Sigmoid colon (tissue), 6 donors: ENCODE measurements at regions not wholly inside any gene's neighbourhood (a gene's known extent, or its start where the extent isn't known, plus 50 kb on each side); places are given as distances from the start of the nearest gene placed in this dataset.
A peak's percentile ranks its signal among the peaks of the same experiment; 100 is the strongest.
"Not testable (repeated sequence)": the region's sequence is repeated elsewhere in the genome, so short reads cannot be mapped to it uniquely, and the experiment has no call there.

ENCODE experiments used
- DNase-seq: peaks from one replicate; pipeline ENCODE4 v3.0.0-alpha.2; 2019
- H3K27ac ChIP-seq, 4 donors: fragments of 200-600 bp; sonication (generic); one replicate each; pipeline ENCODE4 v1.5.1; 2016 to 2019; ENCODE audit warnings: mild to moderate bottlenecking in 1 of 4
- H3K27me3 ChIP-seq, 3 donors: fragments of 200-600 bp; sonication (generic); one replicate each; pipeline ENCODE4 v1.5.1; 2019; ENCODE audit warnings: mild to moderate bottlenecking in 1 of 3
- H3K36me3 ChIP-seq, 4 donors: fragments of 200-600 bp; sonication (generic); one replicate each; pipeline ENCODE4 v1.5.1; 2016 to 2019
- H3K4me1 ChIP-seq, 4 donors: fragments of 200-600 bp; sonication (generic); one replicate each; pipeline ENCODE4 v1.5.1; 2017 to 2019
- H3K4me3 ChIP-seq, 4 donors: fragments of 200-600 bp; sonication (generic); one replicate each; pipeline ENCODE4 v1.5.1; 2017 to 2019; ENCODE audit warnings: mild to moderate bottlenecking in 2 of 4, moderate library complexity in 1 of 4
- H3K9me3 ChIP-seq, 4 donors: fragments of 200-600 bp in 3 of 4; sonication (generic) in 3 of 4; one replicate each; pipeline versions ENCODE4 v1.5.1 to v1.6.1; 2013 to 2019
- CTCF ChIP-seq, 4 experiments: fragments of 450-650 bp in 3 of 4; fragments of 200-600 bp in 1 of 4; IDR thresholded peaks; one replicate each; pipeline ENCODE4 v1.5.1; 2016 to 2019; ENCODE audit warnings: antibody characterized with exemption in 4 of 4, mild to moderate bottlenecking in 3 of 4, moderate library complexity in 2 of 4
- EP300 ChIP-seq, 4 donors: sonication (generic); formaldehyde crosslinking; IDR thresholded peaks; one replicate each; pipeline ENCODE4 v1.6.1; 2017; ENCODE audit warnings: antibody characterized with exemption in 4 of 4
- POLR2A ChIP-seq, 2 donors: fragments of 450-650 bp; IDR thresholded peaks; one replicate each; pipeline ENCODE4 v1.6.1; 2016; ENCODE audit warnings: antibody characterized with exemption in 2 of 2, mild to moderate bottlenecking in 2 of 2, moderate library complexity in 2 of 2
- POLR2AphosphoS5 ChIP-seq, 4 donors: sonication (generic); formaldehyde crosslinking; IDR thresholded peaks; one replicate each; pipeline ENCODE4 v1.6.1; 2017; ENCODE audit warnings: antibody characterized with exemption in 4 of 4
- WGBS, 2 donors: extraction: QIAGEN DNeasy Blood & Tissue Kit; methylation state at CpG; one replicate each; pipeline ENCODE4 v1.1.7; 2013; 5-methylcytosine and 5-hydroxymethylcytosine counted together
- intact Hi-C: fragments of 100-400 bp; cut with DNase I; formaldehyde crosslinking; loops from one replicate; pipeline ENCODE4 v1.15.1; 2023
- donor health status: healthy with polysubstance abuse.
- donor health status: healthy.

GRCh38 chr19:34041925-34042521, 130.3 kb upstream of the LSM14A start:
- peak; percentile 69 for DNase-seq
- H3K27ac ChIP-seq: no peak overlapping the region
- H3K9me3 ChIP-seq: no peaks in the 10 kb centered on the region
- WGBS, 2 donors: 22 to 24% methylated on average over 15 of the region's 15 CpGs
- intact Hi-C loops: no loop called here
- TF ChIP-seq CTCF (IDR thresholded peaks at IDR 0.05): peak in 3 of 4 experiments; percentile 29 to 60 (median 39)
- TF ChIP-seq EP300 (IDR thresholded peaks at IDR 0.05): no peak
- no peaks in the 10 kb centered on the region for H3K36me3 ChIP-seq
- no peak overlapping the region for H3K4me3 ChIP-seq
- H3K4me1 ChIP-seq: no peaks in the 10 kb centered on the region
- H3K27me3 ChIP-seq: no peaks in the 10 kb centered on the region

GRCh38 chr19:34044021-34044420, 128.3 kb upstream of the LSM14A start:
- DNase-seq: no peak
- TF ChIP-seq CTCF (IDR thresholded peaks at IDR 0.05) (no peak), POLR2AphosphoS5 (IDR thresholded peaks at IDR 0.05) (no peak), EP300 (IDR thresholded peaks at IDR 0.05) (no peak), POLR2A (IDR thresholded peaks at IDR 0.05) (no peak)
- WGBS, 2 donors: 39 to 62% methylated on average over 2 of the region's 2 CpGs
- intact Hi-C loops: no loop called here
- no peak overlapping the region for H3K27ac ChIP-seq
- H3K4me3 ChIP-seq: no peak overlapping the region
- H3K9me3 ChIP-seq: no peaks in the 10 kb centered on the region
- no peaks in the 10 kb centered on the region for H3K27me3 ChIP-seq
- H3K36me3 ChIP-seq: no peaks in the 10 kb centered on the region
- H3K4me1 ChIP-seq: no peaks in the 10 kb centered on the region

- WGBS, 2 donors: 77 to 89% methylated on average over 3 of the region's 3 CpGs
- H3K4me3 ChIP-seq: no peak overlapping the region
These were observed 122.4 kb upstream of the LSM14A start for GRCh38 chr19:34049944-34050343.

GRCh38 chr19:34050430-34050829, 121.9 kb upstream of the LSM14A start:
- WGBS, 2 donors: 84 to 85% methylated on average over 3 of the region's 3 CpGs
- H3K27me3 ChIP-seq: peaks cover 0 to 13% (median 0%) of the 10 kb centered on the region in 3 donors
- H3K9me3 ChIP-seq, H3K4me3 ChIP-seq, H3K4me1 ChIP-seq, H3K27ac ChIP-seq, DNase-seq, H3K36me3 ChIP-seq, intact Hi-C loops: not testable (repeated sequence)

More at GRCh38 chr19:34049944-34050343, 122.4 kb upstream of the LSM14A start:
- DNase-seq: no peak
- Histone ChIP-seq H3K9me3 (no peaks in the 10 kb centered on the region), H3K4me1 (no peaks in the 10 kb centered on the region), H3K36me3 (no peaks in the 10 kb centered on the region), H3K27me3 (peaks cover 0 to 13% (median 0%) of the 10 kb centered on the region in 3 donors), H3K27ac (no peak overlapping the region)
- TF ChIP-seq POLR2AphosphoS5 (IDR thresholded peaks at IDR 0.05): no peak
- intact Hi-C loops: no loop called here

- Histone ChIP-seq H3K9me3 (no peaks in the 10 kb centered on the region), H3K4me1 (no peaks in the 10 kb centered on the region), H3K27me3 (peaks cover 0 to 13% (median 0%) of the 10 kb centered on the region in 3 donors), H3K4me3 (no peak overlapping the region), H3K36me3 (no peaks in the 10 kb centered on the region), H3K27ac (no peak overlapping the region)
- intact Hi-C loops: no loop called here
- no peak for DNase-seq
- 66 to 86% methylated on average over 3 of the region's 3 CpGs for WGBS, 2 donors
- TF ChIP-seq POLR2AphosphoS5 (IDR thresholded peaks at IDR 0.05): no peak
- no peak for TF ChIP-seq EP300 (IDR thresholded peaks at IDR 0.05)
- no peak for TF ChIP-seq POLR2A (IDR thresholded peaks at IDR 0.05)
- no peak for TF ChIP-seq CTCF (IDR thresholded peaks at IDR 0.05)
These were observed 121.0 kb upstream of the LSM14A start for GRCh38 chr19:34051255-34051654.

- H3K36me3 ChIP-seq: no peaks in the 10 kb centered on the region
- no peaks in the 10 kb centered on the region for H3K9me3 ChIP-seq
- H3K4me3 ChIP-seq: no peak overlapping the region
- no peak for DNase-seq
- H3K4me1 ChIP-seq: no peaks in the 10 kb centered on the region
- TF ChIP-seq EP300 (IDR thresholded peaks at IDR 0.05): no peak
- TF ChIP-seq POLR2A (IDR thresholded peaks at IDR 0.05): no peak
- no peak for TF ChIP-seq POLR2AphosphoS5 (IDR thresholded peaks at IDR 0.05)
- no peak for TF ChIP-seq CTCF (IDR thresholded peaks at IDR 0.05)
- H3K27me3 ChIP-seq: peaks cover 0 to 4% (median 0%) of the 10 kb centered on the region in 3 donors
- no peak overlapping the region for H3K27ac ChIP-seq
- 94 to 95% methylated on average over 1 of the region's 1 CpG for WGBS, 2 donors
- intact Hi-C loops: no loop called here
These were observed 115.1 kb upstream of the LSM14A start for GRCh38 chr19:34057155-34057554.
